ENCODE measurements at regions not wholly inside any gene's neighbourhood (a gene's known extent, or its start where the extent isn't known, plus 50 kb on each side); places are given as distances from the start of the nearest gene placed in this dataset.

DNA sequence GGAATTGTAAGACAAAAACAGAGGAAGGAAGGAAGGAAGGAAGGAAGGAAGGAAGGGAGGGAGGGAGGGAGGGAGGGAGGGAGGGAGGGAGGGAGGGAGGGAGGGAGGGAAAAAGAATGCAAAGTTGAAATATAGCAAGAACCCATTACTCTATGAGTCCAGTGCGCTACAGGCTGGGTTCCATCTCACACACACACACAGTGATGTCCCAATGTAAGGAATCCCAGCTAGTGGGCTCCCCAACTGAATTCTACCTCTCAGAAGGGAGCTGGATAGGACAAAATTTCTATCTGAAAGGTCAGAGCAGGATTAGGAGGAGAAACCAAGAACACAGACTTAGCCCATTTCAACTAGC, 173.4 kb downstream of the DAD1 start:
- DNase-seq: no peak

DNA sequence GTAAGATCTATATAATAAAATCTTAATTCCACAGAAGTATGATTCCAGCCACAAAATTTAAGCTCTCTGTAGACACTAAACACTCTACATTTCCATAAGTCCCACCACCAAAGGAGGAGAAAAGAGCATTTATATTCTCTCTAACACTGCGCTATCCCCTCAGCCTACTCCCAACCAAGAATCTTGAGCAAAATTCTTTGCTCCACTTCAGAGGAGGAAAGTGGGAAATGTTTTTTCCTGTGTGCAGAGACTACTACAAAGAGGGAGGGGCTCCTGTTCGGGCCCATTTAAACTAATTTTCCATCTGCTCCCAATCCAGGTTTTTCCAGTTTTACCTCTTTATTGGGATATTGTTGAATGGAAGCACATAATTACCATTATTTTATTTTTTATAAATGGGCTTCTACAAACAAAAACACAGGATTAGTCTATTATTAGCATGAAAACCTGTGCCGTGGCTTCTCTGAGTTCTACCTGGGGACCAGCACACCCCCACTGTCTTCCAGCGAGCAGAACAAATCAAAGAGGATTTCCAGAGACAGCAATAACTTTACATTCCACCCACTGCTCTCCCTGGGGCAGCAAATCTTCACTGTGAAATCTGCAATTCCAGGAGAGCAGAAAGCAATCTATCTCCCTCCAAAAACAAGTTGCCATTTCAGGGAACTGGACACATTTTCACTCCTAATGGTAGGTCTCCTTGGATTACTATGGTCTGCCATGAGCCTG, 174.0 kb downstream of the DAD1 start:
- DNase-seq: no peak

DNA sequence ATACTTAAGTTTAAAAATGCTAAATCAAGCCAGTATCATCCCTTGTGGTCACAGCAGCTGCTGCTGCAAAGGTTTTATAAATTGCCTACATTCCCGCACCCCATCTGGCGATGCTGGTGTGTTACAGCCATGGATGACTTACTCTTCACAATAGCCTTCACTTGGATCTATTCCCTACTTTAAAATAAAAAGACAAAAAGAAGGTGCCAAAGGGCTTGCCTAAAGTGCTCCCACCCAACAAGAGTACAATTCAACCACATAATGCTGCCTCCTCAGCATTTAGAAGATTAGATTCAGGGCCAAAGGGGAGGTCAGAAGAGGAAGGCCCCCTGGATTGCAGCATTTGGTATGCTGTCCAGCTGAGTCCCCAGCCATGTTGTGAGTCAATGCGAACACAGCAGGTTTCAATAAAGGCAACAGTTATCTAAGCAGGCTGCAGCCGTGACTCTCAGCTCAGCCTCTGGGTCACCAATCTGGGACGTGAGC, 176.1 kb downstream of the DAD1 start:
- DNase-seq: no peak

DNA sequence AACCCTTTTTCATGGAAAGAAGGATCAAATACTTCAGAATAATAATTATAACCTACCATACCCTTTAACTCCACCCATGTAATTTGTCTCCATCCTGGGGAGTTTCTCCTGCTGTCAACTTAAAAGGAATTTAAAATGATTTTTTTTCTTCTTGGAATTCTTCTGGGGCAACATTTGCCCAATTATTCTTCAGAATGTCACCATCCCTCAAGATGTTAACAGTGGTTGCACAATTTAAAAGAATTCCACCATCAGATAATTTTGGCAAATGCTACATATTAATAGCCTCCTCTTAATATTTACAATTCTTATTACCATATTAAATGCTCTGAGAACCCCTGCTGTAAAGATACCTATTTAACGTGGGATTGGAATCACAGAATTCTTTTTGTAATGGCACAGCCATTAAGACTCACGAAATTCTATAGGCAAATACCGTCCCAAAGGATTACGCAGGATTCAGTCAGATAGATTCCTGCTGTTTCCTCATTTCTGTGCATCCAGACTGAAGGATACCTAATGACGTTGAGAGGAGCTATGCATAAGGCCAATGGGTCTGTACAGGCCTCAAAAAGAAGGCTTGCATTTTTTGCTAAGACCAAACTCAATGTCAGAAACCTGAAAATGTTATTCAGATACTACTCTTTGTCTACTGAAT, 177.5 kb downstream of the DAD1 start:
- no peak for DNase-seq

DNA sequence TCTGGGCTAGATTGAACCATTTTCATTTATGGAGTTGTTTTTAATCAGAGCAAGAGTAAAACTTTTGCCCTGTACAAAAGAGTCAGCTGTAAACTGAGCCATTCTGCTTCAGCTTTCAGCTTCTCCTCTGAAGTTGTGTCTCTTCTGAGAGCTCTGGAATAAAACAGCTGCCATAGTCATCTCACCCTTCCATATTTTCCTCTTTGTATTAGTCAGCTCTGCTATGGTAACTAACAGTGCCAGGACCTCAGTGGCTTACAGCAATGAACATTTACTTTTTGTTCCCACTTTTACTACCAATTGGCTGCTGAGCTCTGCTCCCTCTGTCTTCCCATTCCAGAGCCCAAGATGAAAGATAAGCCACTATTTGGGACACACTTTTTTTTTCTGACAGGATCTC, 178.5 kb downstream of the DAD1 start:
- no peak for DNase-seq

DNA sequence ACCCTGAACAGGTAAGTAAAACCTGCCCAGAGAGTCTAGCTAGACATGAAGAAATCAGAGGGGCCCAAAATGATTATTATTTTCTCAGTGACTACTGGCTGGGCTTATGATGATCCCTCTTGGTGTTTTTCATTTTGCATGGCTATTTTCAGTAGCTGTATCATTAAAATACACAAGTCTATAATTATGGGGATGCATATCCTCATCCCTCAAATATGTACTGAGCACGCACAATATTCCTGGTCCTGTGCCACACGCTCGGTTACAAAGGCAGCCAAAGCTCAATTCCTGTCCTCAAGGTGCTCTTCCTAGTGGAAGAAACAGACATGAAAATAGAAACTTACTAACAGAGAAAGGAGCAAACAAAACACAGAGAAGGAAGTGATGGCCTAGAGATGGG, 180.0 kb downstream of the DAD1 start:
- DNase-seq: no peak

DNA sequence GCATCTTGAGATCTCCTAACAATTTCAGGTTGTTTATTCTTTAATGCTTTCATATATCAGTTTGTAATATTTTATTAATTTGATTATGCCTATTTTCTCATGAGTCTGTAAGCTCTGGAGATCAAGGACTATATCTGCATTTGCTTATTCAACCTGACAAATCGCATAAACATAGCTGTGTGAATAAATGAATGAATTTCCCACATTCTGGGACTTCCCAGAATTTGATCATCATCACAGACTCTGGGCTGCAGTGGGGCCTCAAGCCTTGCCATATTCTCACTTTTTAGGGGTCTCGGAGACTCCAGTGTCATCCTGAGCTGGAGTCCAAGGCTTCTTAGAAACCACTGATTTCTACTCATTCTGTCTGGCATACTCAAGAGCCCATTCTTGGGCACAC, 180.5 kb downstream of the DAD1 start:
- DNase-seq: no peak

DNA sequence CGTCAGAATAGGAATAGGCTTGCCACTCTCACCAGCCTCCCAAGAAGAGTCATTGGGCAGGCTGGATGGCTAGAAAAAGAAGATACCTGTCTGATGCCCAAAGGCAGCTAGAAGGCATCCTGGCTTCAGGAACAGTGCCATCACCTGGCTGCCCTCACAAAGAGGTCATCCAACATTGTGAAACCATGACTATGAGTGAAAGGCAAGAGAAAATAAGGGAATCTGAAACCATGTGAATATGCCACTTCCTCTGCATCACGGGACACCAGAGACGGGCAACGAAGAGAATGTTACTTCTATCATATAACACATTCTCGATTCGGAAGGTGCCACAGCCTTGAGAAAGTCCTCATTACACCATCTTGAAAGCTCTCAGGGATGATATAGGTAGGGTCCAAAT, 182.0 kb downstream of the DAD1 start:
- DNase-seq: no peak

DNA sequence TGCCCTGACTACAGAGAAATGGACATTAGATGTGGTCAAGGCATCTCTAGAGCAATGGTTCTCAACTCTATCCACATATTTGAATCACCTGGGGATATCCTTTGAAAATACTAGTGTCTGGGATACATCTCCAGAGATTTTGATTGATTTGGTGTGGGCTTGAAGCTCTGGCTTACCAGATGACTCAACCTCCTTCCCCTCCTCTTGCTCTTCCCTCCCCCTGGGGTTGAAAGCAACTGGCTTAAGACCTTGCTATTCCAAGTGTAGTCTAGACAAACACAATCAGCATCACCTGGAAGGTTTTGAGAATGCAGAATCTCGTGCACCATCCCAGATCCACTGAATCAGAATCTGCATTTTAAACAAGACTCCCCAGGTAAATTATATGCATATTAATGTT, 183.8 kb downstream of the DAD1 start:
- DNase-seq: no peak

DNA sequence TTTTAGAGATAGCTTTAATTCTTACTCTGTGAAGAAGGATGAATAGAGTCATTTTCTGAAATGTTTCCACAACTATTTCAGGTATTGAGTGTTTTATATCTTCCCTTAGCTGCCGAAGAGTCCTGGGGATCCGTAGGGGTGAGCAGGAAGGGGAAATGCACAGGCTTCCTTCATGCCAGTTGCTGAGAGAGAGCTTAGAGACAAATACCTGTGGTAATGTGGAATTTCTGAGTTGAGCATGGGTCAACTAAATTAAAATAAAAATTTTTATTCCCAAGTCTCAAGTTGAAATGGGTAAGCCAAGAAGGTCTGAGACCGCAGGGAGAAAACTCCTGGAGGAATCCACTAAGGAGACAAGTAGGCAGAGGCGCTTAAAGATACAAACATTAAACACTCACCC, 185.7 kb downstream of the DAD1 start:
- no peak for DNase-seq

DNA sequence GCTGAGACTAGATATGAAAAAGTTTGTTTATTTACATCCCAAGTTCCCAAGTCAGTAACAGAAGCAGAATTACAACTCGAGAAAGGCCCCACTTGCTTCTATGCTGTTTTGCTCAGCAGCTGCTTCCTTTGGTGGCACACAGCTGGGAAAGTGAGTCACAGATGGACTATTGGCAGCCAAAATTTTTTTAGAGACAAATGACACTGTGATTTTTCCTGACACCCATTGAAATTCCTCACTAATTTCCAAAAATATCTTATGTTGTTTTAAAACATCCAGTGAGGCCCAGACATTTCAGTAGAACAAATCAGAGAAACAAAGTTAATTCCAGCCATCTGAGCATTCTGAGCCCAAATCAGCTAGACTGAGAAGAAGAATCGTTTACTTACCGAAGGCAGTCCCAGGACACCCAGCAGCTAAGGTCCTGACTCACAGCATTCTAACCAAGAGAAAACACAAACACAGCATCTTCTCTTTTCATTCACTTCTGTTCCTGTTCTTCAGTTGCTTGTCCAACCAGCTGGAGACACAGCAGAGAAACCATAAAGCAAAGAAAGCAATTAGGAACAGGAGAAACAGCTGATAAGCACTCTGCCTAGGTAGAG, 188.3 kb downstream of the DAD1 start:
- no peak for DNase-seq

DNA sequence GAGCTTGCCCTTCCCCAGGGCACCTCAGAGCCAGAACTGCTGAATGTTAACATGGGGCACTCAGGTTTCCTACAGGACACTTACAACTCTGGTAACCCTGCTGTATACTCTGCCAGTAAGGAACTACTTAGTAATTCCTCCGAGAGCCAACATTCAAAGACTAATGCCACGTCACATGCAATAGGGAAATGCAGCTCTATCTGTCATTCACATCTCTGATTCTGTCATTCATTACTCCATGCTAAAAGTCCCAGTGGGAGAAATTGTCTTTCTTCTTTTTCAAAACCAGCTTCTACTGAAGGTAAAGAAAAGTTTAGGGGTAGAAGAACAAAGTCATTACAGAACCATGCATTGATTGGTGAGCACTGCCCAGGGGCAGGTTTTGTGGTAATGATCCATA, 189.2 kb downstream of the DAD1 start:
- no peak for DNase-seq

DNA sequence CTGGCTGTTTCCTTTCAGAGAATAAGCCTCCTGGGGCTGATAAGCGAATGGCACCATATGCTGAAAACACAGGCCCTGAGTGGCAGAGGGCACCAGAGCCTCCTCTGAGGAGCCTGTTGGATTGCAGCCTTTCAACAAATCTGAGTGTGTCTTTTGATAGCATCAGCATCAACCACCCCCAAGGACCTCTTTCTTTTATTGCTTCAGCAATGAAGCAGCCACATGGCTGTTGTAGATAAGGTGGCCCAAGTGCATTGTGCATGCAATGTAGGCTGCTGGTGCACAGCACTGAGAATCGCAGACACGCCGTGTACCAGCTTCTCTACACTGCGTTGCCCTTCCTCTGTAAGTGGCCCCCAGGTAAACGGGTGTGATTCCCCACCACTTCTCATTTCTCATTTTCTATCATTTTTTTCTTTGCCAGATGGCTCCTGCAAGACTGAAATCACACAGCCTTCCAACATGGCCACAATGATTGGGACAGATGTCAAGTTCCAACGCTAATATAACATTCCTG, 191.7 kb downstream of the DAD1 start:
- DNase-seq: no peak

DNA sequence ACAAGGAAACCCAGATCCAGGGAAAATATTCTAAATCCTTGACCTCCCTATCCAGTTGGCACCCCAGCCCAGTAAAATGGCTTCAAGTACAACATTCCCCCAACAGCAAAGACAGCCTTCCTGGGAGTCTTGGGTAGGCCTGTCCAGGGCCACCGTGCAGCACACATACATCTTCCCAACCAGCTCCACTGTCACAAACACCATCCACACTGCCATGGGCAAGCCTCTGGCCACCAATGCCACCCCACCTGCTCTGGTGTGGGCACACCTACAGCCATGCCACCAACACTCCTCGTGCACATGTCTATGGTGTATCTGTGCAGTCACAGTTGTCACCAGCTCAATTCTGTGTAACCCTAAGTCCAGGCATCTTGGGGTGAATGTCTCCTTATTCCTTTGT, 193.2 kb downstream of the DAD1 start:
- DNase-seq: no peak

DNA sequence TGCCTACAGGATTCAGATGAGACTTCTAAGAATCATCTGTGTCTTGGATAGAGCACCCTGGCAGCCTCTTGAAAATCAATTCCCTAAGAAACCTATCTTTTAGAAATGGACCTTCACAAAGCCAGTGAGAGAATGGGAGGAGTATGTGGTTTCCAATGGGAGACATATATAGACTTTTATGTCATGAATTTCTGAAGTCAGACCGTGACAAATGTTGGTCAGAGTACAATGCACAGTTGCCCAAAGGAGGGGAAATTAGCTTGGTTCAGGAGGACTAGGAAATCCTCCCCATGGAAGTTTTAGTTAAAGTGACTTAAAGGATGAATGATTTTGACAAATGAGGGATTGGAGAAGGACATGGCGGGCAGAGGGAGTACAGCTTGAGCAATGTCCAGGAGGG, 194.4 kb downstream of the DAD1 start:
- no peak for DNase-seq

DNA sequence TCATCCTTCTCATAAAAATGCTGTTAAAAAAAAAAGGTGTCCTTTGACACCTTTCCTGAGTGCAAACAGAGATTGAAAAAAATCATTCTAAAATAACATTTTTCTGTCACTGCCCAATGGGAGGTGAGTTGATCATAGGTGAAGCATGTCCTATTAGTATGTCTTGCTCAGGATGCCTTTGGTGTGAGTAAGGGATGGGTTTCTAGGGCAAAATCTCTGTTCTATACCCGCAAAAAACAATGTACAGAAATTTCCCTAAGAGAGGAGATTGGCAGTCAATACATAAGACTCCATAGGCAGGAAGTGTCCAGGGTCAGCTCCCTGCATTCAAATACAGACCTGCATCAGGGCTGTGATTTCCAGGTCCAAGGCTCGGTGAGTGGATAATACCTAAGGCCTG, 195.2 kb downstream of the DAD1 start:
- no peak for DNase-seq

DNA sequence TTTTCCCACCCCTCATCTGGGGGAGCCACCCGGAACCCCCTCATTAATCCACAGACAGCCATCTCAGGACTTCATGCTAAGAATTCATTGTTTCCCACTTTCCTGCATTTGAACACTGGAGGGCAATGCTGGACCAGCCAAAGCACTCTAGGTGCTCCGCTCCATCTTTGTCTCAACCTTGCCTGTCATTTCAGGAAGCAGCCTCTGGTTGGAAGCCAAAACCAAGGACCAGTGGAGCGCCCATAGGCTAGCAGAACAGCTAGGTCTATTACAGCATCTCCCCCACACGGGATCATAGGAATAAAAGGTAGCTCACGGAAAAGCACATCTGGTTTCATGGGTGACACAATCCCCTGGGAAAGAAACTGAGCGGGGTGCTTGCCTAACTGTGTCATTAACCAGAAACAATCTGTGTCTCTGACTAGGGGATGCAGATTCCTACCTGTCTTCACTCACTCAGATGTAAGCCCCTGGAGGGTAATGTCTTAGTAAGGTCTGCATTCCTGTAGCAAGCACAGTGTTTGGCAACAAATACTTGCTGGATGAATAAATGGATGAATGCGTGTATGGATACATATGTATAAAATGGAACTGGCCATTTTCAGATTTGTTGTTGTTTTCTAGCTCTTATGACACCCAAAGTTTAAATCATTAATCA, 197.0 kb downstream of the DAD1 start:
- DNase-seq: peak; percentile 13

DNA sequence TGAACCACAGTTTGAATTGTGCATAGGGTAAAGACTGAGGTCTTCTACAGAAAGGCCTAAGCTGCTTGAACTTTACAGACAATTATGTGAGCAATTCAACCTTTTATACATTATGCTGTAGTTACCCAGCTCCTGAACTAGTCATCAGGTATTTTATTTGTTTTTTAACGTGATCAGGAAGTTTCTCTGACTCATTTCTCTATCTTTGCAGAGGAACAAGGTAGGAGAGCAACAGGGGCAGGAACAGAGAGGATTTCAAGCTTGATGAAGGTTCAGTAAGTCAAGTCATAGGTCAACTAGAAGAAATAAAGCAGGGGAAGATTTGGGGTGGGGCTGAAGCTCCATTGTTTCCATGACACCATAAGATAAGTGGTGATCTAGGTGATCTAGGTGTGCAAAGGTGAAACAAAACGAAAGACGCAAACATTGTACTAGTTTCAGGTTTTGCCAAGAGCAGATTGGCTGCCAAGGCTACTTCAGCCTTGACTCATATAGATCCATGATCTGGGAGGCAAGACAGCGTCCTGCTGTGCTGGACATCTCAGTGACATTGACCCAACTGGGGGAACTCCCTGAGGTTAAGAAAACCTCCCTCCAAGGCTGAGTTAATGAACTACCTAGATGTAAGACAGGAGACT, 198.1 kb downstream of the DAD1 start:
- no peak for DNase-seq

DNA sequence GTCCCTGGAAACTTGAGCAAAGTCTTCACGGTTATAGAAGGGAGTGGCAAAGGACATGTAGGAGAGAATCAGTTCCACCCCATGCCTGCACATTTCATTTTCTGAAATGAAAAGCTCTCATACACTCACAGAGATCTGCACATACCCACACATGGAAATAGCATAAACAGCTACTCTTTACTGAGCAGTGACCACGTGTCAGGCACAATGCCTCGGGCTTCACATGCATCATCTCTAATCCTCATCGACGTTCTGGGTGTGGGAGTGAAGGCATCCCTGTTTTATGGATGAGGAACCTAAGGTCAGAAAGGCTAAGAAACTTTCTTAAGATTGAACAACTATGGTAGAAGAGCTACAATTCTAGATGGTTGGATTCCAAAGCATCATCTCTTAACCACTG, 198.8 kb downstream of the DAD1 start:
- DNase-seq: no peak

DNA sequence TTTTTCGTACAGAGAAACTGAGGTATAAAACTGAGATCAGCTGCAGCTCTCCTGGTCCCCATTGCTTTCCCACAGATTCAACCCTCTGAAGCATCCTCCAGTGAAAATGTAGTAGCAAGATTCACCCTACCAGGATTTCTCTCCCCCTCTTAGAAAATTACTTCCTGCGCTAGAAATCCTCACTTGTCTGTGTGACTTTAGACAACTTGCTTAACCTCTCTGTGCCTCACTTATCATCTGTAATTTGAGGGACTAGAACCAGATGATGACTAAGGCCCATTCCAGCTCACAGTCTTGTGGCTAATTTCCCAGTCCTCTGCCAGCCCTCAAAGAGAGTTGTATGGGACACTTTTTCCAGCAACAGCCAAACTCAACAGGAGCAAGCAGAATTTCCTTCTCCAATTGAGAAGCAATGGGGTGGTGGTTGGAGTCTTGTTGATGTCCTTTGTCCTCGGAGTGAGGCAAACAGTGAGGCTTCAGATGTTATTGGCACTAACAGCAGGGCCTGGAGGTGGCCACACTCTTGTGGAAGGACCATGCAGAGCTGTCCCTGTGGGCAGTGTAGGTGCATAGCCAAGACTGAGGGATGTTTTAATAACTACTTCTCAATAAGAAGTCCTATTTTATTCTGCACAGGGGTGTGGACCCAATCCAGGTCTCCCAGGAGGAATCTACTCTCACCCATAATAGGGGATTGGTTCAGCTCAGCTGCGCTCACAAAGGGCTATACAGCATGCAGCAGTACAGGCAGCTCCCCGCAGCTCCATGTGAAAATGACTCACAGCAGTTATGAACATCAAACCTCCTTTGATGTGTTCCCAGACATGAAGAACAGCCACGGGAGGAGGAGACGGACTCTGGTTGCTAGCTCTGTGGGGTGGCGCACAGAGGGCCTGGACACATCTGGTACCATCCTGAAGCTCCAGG, 200.1 kb downstream of the DAD1 start:
- DNase-seq: peak; percentile 48

DNA sequence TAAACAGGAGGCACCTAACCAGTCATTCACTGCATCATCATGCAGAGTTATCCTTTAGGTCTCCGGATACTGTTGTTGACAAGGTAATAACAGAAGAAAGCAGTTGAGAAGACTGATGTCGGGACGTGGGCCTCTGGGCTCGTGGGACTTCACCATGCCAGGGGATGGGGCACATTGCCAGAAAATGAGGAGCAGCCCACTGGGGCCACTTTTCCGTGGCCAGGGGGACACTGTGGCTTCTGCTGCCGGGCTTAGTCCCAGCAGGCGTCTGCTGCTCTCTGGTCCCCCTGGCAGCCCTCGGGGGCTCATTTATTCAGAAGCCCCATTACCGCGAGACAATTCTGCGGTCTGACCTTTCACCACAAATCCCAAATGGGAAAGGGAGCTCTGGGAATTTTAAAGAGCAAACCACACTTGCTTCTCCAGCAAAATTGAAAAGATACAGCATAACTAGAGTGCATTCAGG, 201.2 kb downstream of the DAD1 start:
- DNase-seq: no peak
